GM18868 (cell line): ENCODE measurements at regions not wholly inside any gene's neighbourhood (a gene's known extent, or its start where the extent isn't known, plus 50 kb on each side); places are given as distances from the start of the nearest gene placed in this dataset.
"Not testable (repeated sequence)": the region's sequence is repeated elsewhere in the genome, so short reads cannot be mapped to it uniquely, and the experiment has no call there.

Experiments used
- ATAC-seq: cut with Tn5 transposase; IDR thresholded peaks from one replicate; pipeline ENCODE4 v1.9.1; 2021; ENCODE audit warnings: mild to moderate bottlenecking, moderate library complexity; ENCODE audit not compliant: unreplicated experiment

- peak; percentile 74 for ATAC-seq
Measured at GRCh38 chr4:95898226-95898625, 58.3 kb downstream of the PDHA2 start.

- ATAC-seq: no peak
Measured at GRCh38 chr4:95909211-95909610, 69.3 kb downstream of the PDHA2 start.

- no peak for ATAC-seq
Measured at GRCh38 chr4:95910749-95911148, 70.9 kb downstream of the PDHA2 start.

- no peak for ATAC-seq
Measured at GRCh38 chr4:95921470-95921869, 81.6 kb downstream of the PDHA2 start.

GRCh38 chr4:95929448-95930064 lies 89.7 kb downstream of the PDHA2 start:
- no peak for ATAC-seq

- ATAC-seq: no peak
Measured at GRCh38 chr4:95939141-95939540, 99.2 kb downstream of the PDHA2 start.

GRCh38 chr4:95949136-95949765 lies 109.4 kb downstream of the PDHA2 start:
- no peak for ATAC-seq

- no peak for ATAC-seq
Measured at GRCh38 chr4:95949808-95950207, 109.9 kb downstream of the PDHA2 start.

- ATAC-seq: not testable (repeated sequence)
Measured at GRCh38 chr4:95952538-95952937, 112.6 kb downstream of the PDHA2 start.

- ATAC-seq: no peak
Measured at GRCh38 chr4:95956094-95956493, 116.2 kb downstream of the PDHA2 start.

GRCh38 chr4:95957054-95957453 lies 117.2 kb downstream of the PDHA2 start:
- ATAC-seq: peak; percentile 37

- ATAC-seq: no peak
Measured at GRCh38 chr4:95957759-95958158, 117.9 kb downstream of the PDHA2 start.

GRCh38 chr4:95959182-95959581 lies 119.3 kb downstream of the PDHA2 start:
- no peak for ATAC-seq

GRCh38 chr4:95959633-95960032 lies 119.7 kb downstream of the PDHA2 start:
- ATAC-seq: no peak

GRCh38 chr4:95963456-95963855 lies 123.6 kb downstream of the PDHA2 start:
- ATAC-seq: no peak

GRCh38 chr4:95979961-95980876 lies 140.3 kb downstream of the PDHA2 start:
- no peak for ATAC-seq

- no peak for ATAC-seq
Measured at GRCh38 chr4:95980877-95981360, 141.0 kb downstream of the PDHA2 start.

- no peak for ATAC-seq
Measured at GRCh38 chr4:95981591-95981990, 141.7 kb downstream of the PDHA2 start.

- no peak for ATAC-seq
Measured at GRCh38 chr4:95982516-95982915, 142.6 kb downstream of the PDHA2 start.

GRCh38 chr4:95984081-95984480 lies 144.2 kb downstream of the PDHA2 start:
- ATAC-seq: no peak

GRCh38 chr4:95985051-95985450 lies 145.2 kb downstream of the PDHA2 start:
- peak; percentile 55 for ATAC-seq
